Fibroblast of upper back skin (primary cell): ENCODE measurements at regions not wholly inside any gene's neighbourhood (a gene's known extent, or its start where the extent isn't known, plus 50 kb on each side); places are given as distances from the start of the nearest gene placed in this dataset.

ENCODE experiments used
- DNase-seq: peaks from one replicate; pipeline ENCODE4 v3.0.0-alpha.2; 2013

- DNase-seq, result no peak
These were observed 211.3 kb downstream of the AACS start for GRCh38 chr12:125276567-125276966.

- no peak for DNase-seq
These were observed 215.5 kb downstream of the AACS start for GRCh38 chr12:125280482-125281377.

- no peak for DNase-seq
These were observed 217.7 kb downstream of the AACS start for GRCh38 chr12:125282921-125283320.

GRCh38 chr12:125283521-125283920 lies 218.3 kb downstream of the AACS start:
- DNase-seq, result no peak

- no peak for DNase-seq
These were observed 218.9 kb downstream of the AACS start for GRCh38 chr12:125284087-125284486.

- DNase-seq, result no peak
These were observed 219.9 kb downstream of the AACS start for GRCh38 chr12:125284945-125285685.

- DNase-seq, result no peak
These were observed 220.9 kb downstream of the AACS start for GRCh38 chr12:125286005-125286727.

GRCh38 chr12:125287155-125287847 lies 222.1 kb downstream of the AACS start:
- no peak for DNase-seq

GRCh38 chr12:125288931-125289928 lies 224.0 kb downstream of the AACS start:
- no peak for DNase-seq

- no peak for DNase-seq
These were observed 224.7 kb downstream of the AACS start for GRCh38 chr12:125289970-125290369.

GRCh38 chr12:125292700-125293099 lies 227.5 kb downstream of the AACS start:
- no peak for DNase-seq

GRCh38 chr12:125295550-125295949 lies 230.3 kb downstream of the AACS start:
- no peak for DNase-seq

- no peak for DNase-seq
These were observed 231.5 kb downstream of the AACS start for GRCh38 chr12:125296701-125297100.

GRCh38 chr12:125299840-125300239 lies 234.6 kb downstream of the AACS start:
- no peak for DNase-seq

GRCh38 chr12:125300249-125300648 lies 235.0 kb downstream of the AACS start:
- no peak for DNase-seq

- DNase-seq, result no peak
These were observed 238.1 kb downstream of the AACS start for GRCh38 chr12:125303337-125303736.

GRCh38 chr12:125304029-125304428 lies 238.8 kb downstream of the AACS start:
- no peak for DNase-seq

GRCh38 chr12:125305231-125305630 lies 240.0 kb downstream of the AACS start:
- DNase-seq, result no peak

GRCh38 chr12:125310461-125310860 lies 245.2 kb downstream of the AACS start:
- DNase-seq, result no peak

GRCh38 chr12:125311050-125311449 lies 245.8 kb downstream of the AACS start:
- DNase-seq, result no peak

- no peak for DNase-seq
These were observed 247.2 kb downstream of the AACS start for GRCh38 chr12:125312471-125312870.
